ENCODE measurements at regions not wholly inside any gene's neighbourhood (a gene's known extent, or its start where the extent isn't known, plus 50 kb on each side); places are given as distances from the start of the nearest gene placed in this dataset.

GRCh38 chr13:40075281-40075680, 419.8 kb downstream of the COG6 start:
- TF ChIP-seq CTCF (IDR thresholded peaks at IDR 0.05; ENCODE audit: insufficient read depth, low read length, poor library complexity, severe bottlenecking): no peak
- TF ChIP-seq EZH2phosphoT487 (conservative IDR thresholded peaks at IDR 0.05; ENCODE audit: low read length): no peak

All from SU-DHL-6 (cell line).